HCT116 (cell line): ENCODE measurements at regions not wholly inside any gene's neighbourhood (a gene's known extent, or its start where the extent isn't known, plus 50 kb on each side); places are given as distances from the start of the nearest gene placed in this dataset.

ENCODE experiments used
- ATAC-seq: fragments of 200-7000 bp; cut with Tn5 transposase; 2 replicates; pipeline ENCODE4 v1.9.1; 2020; ENCODE audit warnings: mild to moderate bottlenecking, moderate library complexity
- BruUV-seq: library from RNA; stranded (reverse); fragments of 400-500 nt; replicated peaks from 2 replicates; lab custom pipeline; 2021; lab: Mats Ljungman, UMichigan
- CTCF ChIA-PET: fragments of 300-600 bp; sonication (Branson Sonifier 250); formaldehyde crosslinking; loops from one replicate; lab custom pipeline; 2021; ENCODE audit warnings: antibody characterized with exemption; lab: Charles Lee
- POLR2A ChIA-PET: fragments of 300-600, 350-600 bp; sonication (Branson Sonifier 250); formaldehyde crosslinking; loops from one replicate; lab custom pipeline; 2021; ENCODE audit warnings: antibody characterized with exemption; lab: Charles Lee
- RAD21 ChIA-PET, 2 experiments: fragments of 300-600 bp; sonication (Branson Sonifier 250); formaldehyde crosslinking; loops; one replicate each; lab custom pipeline; 2023; ENCODE audit warnings: low total read pairs in 2 of 2; ENCODE audit not compliant: uncharacterized antibody in 2 of 2, unreplicated experiment in 2 of 2, low non-redundant PET in 1 of 2; lab: Charles Lee
- DNase-seq: peaks from one replicate; pipeline ENCODE4 v3.0.0-alpha.2; 2010; ENCODE audit warnings: low read depth, low spot score
- H2AFZ ChIP-seq: fragments of 200-600 bp; shearing (Covaris generic), sonication (generic); 2 replicates; pipeline ENCODE4 v1.6.1; 2017; ENCODE audit warnings: low read depth, mixed run types, mixed read lengths, antibody characterized with exemption, low read length; ENCODE audit not compliant: poor library complexity, severe bottlenecking
- H3K27ac ChIP-seq: 2 replicates; pipeline ENCODE4 v1.5.1; 2012; ENCODE audit warnings: low read depth, low read length
- H3K27me3 ChIP-seq: fragments of 200-600 bp; sonication (generic); 2 replicates; pipeline ENCODE4 v1.6.1; 2016; ENCODE audit warnings: mixed run types, low read length, mixed read lengths; ENCODE audit not compliant: insufficient read depth
- H3K36me3 ChIP-seq, 2 experiments: fragments of 200-500 bp in 1 of 2; fragments of 200-600 bp in 1 of 2; sonication (Bioruptor generic) in 1 of 2; sonication (generic) in 1 of 2; 2 replicates each; pipeline versions ENCODE4 v1.5.1 to v1.6.1; 2014 to 2016; ENCODE audit warnings: low read length in 2 of 2, inconsistent platforms in 1 of 2, mixed read lengths in 1 of 2, mixed run types in 1 of 2; ENCODE audit not compliant: insufficient read depth in 2 of 2, control insufficient read depth in 1 of 2
- H3K4me1 ChIP-seq, 2 experiments: fragments of 200-600 bp in 1 of 2; sonication (generic) in 1 of 2; 2 replicates each; pipeline versions ENCODE4 v1.5.1 to v1.6.1; 2012 to 2017; ENCODE audit warnings: low read length in 2 of 2, inconsistent platforms in 1 of 2, mild to moderate bottlenecking in 1 of 2, mixed read lengths in 1 of 2, mixed run types in 1 of 2, moderate library complexity in 1 of 2; ENCODE audit not compliant: insufficient read depth in 2 of 2, control insufficient read depth in 1 of 2
- H3K4me2 ChIP-seq: fragments of 200-600 bp; sonication (generic); 2 replicates; pipeline ENCODE4 v1.6.1; 2017; ENCODE audit warnings: mixed run types, low read length, mixed read lengths
- H3K4me3 ChIP-seq, 2 experiments: fragments of 200-600 bp in 1 of 2; sonication (generic) in 1 of 2; replicated peaks in 1 of 2; 2 replicates each; pipeline ENCODE4 v1.5.1; 2011 to 2016; ENCODE audit warnings: low read length in 2 of 2, control low read depth in 1 of 2, low read depth in 1 of 2, mild to moderate bottlenecking in 1 of 2, mixed read lengths in 1 of 2, mixed run types in 1 of 2
- H3K79me2 ChIP-seq: fragments of 200-600 bp; sonication (generic); 2 replicates; pipeline ENCODE4 v1.6.1; 2017; ENCODE audit warnings: mild to moderate bottlenecking, mixed run types, low read length, moderate library complexity, mixed read lengths; ENCODE audit not compliant: insufficient read depth
- H3K9ac ChIP-seq: fragments of 200-600 bp; sonication (generic); 2 replicates; pipeline ENCODE4 v1.6.1; 2016; ENCODE audit warnings: low read length, mixed read lengths
- H3K9me2 ChIP-seq: fragments of 200-600 bp; sonication (generic), shearing (Covaris generic); 2 replicates; pipeline ENCODE4 v1.6.1; 2017; ENCODE audit warnings: mixed run types, mild to moderate bottlenecking, moderate library complexity; ENCODE audit not compliant: insufficient read depth
- H3K9me3 ChIP-seq, 2 experiments: fragments of 200-500 bp in 1 of 2; fragments of 200-600 bp in 1 of 2; sonication (Bioruptor generic) in 1 of 2; sonication (generic) in 1 of 2; 2 replicates each; pipeline ENCODE4 v1.6.1; 2014 to 2017; ENCODE audit warnings: low read length in 2 of 2, mixed read lengths in 2 of 2, inconsistent platforms in 1 of 2, low read depth in 1 of 2, mild to moderate bottlenecking in 1 of 2, mixed run types in 1 of 2, moderate library complexity in 1 of 2; ENCODE audit not compliant: control insufficient read depth in 1 of 2, insufficient read depth in 1 of 2
- H4K20me1 ChIP-seq: fragments of 200-600 bp; sonication (generic), shearing (Covaris generic); 2 replicates; pipeline ENCODE4 v1.6.1; 2017; ENCODE audit warnings: mixed run types, mild to moderate bottlenecking, moderate library complexity; ENCODE audit not compliant: insufficient read depth
- EGR1 ChIP-seq: IDR thresholded peaks from 2 replicates; pipeline ENCODE4 v1.6.1; 2012; ENCODE audit warnings: low read depth
- ELF1 ChIP-seq: IDR thresholded peaks from 2 replicates; pipeline ENCODE4 v1.6.1; 2012; ENCODE audit warnings: low read depth, borderline replicate concordance
- EZH2phosphoT487 ChIP-seq: fragments of 200-600 bp; IDR thresholded peaks from 2 replicates; pipeline ENCODE4 v1.6.1; 2018; ENCODE audit warnings: antibody characterized with exemption, borderline replicate concordance
- FOSL1 ChIP-seq: IDR thresholded peaks from 2 replicates; pipeline ENCODE4 v1.6.1; 2012; ENCODE audit warnings: low read depth
- JUND ChIP-seq: IDR thresholded peaks from 2 replicates; pipeline ENCODE4 v1.6.1; 2012
- MAX ChIP-seq: IDR thresholded peaks from 2 replicates; pipeline ENCODE4 v1.6.1; 2012
- POLR2A ChIP-seq: IDR thresholded peaks from 2 replicates; pipeline ENCODE4 v1.7.0; 2011; ENCODE audit warnings: borderline replicate concordance; ENCODE audit not compliant: insufficient read depth, insufficient read length; ENCODE audit errors: extremely low read depth
- POLR2AphosphoS5 ChIP-seq: IDR thresholded peaks from 2 replicates; pipeline ENCODE4 v1.6.1; 2011; ENCODE audit warnings: mild to moderate bottlenecking, low read depth, low read length, moderate library complexity
- REST ChIP-seq: IDR thresholded peaks from 2 replicates; pipeline ENCODE4 v1.6.1; 2012; ENCODE audit warnings: low read depth
- SIN3A ChIP-seq: IDR thresholded peaks from 2 replicates; pipeline ENCODE4 v1.6.1; 2012; ENCODE audit warnings: low read depth
- SP1 ChIP-seq: IDR thresholded peaks from 2 replicates; pipeline ENCODE4 v1.6.1; 2012; ENCODE audit warnings: low read depth
- SRF ChIP-seq: IDR thresholded peaks from 2 replicates; pipeline ENCODE4 v1.6.1; 2012; ENCODE audit warnings: low read depth
- TCF7L2 ChIP-seq: IDR thresholded peaks from 2 replicates; pipeline ENCODE4 v1.7.0; 2011; ENCODE audit warnings: borderline replicate concordance, inconsistent platforms; ENCODE audit not compliant: insufficient read depth, insufficient read length; ENCODE audit errors: extremely low read depth
- ZBTB33 ChIP-seq: IDR thresholded peaks from 2 replicates; pipeline ENCODE4 v1.6.1; 2011; ENCODE audit warnings: mild to moderate bottlenecking, low read length, moderate library complexity; ENCODE audit not compliant: insufficient replicate concordance; ENCODE audit errors: extremely low read depth
- ZFX ChIP-seq: fragments of 450-650 bp; IDR thresholded peaks from 2 replicates; pipeline ENCODE4 v1.6.1; 2017
- intact Hi-C: fragments of 100-400 bp; cut with micrococcal nuclease; formaldehyde crosslinking; loops from 2 replicates; pipeline ENCODE4 v1.10.0; 2022

GRCh38 chr2:201970786-201971108 is 62.9 kb upstream of the FZD7 start:
- no peaks in the 10 kb centered on the region for H3K9me2 ChIP-seq
- RAD21 ChIA-PET, result no interaction called here
- CTCF ChIA-PET, result no interaction called here
- no peaks in the 10 kb centered on the region for H3K9me3 ChIP-seq
- no peak overlapping the region for H2AFZ ChIP-seq
- POLR2A ChIA-PET, result no interaction called here
- H4K20me1 ChIP-seq, result no peaks in the 10 kb centered on the region
- no peak overlapping the region for H3K4me3 ChIP-seq
- DNase-seq (no peak), ATAC-seq (no peak)
- intact Hi-C loops, result no loop called here
- TF ChIP-seq SP1, result no peak
- no peak for TF ChIP-seq FOSL1
- no peak for TF ChIP-seq ZFX
- no peak for TF ChIP-seq ELF1
- no peak for TF ChIP-seq JUND
- no peak for TF ChIP-seq POLR2AphosphoS5
- TF ChIP-seq MAX, result no peak
- no peak for TF ChIP-seq ZBTB33
- no peak for TF ChIP-seq POLR2A
- no peak for TF ChIP-seq REST
- no peak for TF ChIP-seq EGR1
- no peak for TF ChIP-seq TCF7L2
- TF ChIP-seq SRF, result no peak
- no peak for TF ChIP-seq SIN3A
- TF ChIP-seq EZH2phosphoT487, result no peak
- H3K27ac ChIP-seq, result no peak overlapping the region
- H3K9ac ChIP-seq, result no peak overlapping the region
- no peaks in the 10 kb centered on the region for H3K27me3 ChIP-seq
- no peaks in the 10 kb centered on the region for H3K79me2 ChIP-seq
- H3K4me2 ChIP-seq, result no peak overlapping the region
- no peaks in the 10 kb centered on the region for H3K4me1 ChIP-seq
- H3K36me3 ChIP-seq, result no peaks in the 10 kb centered on the region
- BruUV-seq, result no TSS peak
